Amniotic epithelial cell (primary cell): ENCODE measurements at regions not wholly inside any gene's neighbourhood (a gene's known extent, or its start where the extent isn't known, plus 50 kb on each side); places are given as distances from the start of the nearest gene placed in this dataset.
"Not testable (repeated sequence)": the region's sequence is repeated elsewhere in the genome, so short reads cannot be mapped to it uniquely, and the experiment has no call there.

Experiments used
- DNase-seq: peaks from one replicate; pipeline ENCODE4 v3.0.0-alpha.2; 2010; ENCODE audit warnings: low read depth

DNA sequence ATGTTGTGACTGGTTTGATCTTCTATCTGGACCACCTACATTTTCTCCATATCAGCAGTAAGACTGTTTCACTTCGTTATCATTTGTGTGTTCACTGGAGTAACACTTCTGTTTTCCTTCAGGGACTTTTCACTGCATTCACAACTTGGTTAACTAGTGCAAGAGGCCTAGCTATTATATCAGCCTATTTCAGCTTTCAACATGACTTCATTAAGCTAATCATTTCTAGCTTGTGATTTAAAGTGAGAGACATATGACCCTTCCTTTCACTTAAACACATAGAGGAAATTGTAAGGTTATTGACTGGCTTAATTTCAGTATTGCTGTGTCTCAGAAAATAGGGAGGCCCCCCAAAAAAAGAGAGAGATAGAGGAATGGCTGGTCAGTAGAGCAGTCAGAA is 622.8 kb upstream of the NRSN1 start:
- no peak for DNase-seq

DNA sequence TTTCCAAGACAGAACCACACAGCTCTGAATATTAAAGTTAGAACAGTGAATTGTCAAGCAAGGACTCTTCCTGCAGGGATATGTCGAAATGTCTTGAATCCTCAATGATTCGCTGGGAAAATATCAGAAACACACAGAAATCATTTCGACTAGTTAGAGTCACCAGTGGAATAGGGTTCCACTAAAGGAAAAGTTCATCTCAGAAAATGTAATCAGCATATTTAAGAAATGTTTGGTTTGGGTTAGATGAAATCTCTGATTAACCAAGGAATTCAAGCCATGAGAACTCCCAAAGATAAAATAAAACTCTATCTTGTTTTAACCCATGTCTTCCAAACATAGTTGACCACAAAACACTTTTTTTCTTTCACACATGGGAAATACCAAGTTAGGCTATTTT is 621.0 kb upstream of the NRSN1 start:
- DNase-seq: peak; percentile 30

DNA sequence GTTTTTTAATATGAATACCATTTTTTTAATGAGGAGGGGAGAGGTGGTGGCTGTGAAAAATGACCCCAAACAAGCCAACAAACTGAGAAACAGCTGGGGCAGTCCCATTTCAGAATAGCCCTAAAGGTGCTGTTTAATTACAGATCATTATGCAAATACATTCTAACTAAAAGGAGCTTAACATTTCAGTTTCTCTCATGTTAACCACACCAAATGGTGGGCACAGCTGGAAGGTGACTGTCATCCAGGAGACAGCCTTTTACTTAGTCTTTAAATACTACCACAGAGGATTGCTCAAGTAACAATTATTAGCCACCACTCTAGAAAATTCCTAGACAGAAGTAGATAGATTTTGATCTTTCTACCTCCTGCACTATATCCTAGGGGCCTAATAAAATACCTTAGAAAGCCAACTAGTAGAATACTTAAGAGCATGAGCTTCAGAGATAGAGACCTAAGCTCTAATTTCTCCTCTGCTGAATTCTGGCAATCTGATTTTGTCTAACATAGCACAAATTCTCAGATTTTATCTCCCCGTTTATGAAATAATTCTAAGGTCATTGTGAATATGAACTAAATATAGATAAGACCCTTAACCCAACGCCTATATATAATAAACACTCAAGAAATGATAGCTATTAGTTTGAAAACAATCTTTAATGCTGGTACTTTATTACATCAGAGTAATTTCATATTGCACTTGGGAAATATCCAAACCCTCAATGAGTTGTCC is 615.1 kb upstream of the NRSN1 start:
- DNase-seq: no peak

DNA sequence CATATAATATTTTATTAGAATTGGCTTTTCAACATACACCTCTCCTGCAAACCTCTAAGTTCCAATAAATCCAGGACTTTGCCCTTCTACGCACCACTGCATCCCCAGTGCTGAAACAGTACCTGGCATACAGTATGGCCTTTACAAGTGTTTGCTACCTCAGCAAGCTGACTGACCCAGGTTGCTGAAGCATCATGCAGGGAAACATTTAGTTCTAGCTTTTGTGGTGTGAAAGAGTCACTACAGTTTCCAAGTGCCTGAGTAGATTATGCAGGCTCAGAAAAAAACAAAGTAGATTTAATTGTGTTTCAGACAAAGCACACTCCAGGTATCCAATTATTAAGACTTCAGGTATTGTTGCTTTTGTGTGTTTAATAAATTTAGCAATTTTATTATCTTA is 614.2 kb upstream of the NRSN1 start:
- DNase-seq: no peak

DNA sequence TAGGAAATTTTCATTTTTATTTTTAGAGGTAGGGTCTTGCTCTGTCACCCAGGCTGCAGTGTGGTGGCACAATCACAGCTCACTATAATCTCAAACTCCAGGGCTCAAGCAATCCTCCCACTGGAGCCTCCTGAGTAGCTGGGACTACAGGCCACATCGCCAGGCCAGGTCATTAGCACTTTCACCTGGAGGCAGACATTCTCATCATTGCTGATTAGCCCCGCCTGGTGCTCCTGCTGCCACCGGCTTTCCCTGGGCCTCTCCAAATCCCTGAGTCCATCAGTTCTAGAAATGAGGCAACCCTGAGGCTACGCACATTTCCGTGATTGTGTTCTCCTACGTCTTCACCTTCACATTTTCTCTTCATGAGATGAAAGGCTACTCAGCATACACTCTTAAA is 607.7 kb upstream of the NRSN1 start:
- DNase-seq: no peak

DNA sequence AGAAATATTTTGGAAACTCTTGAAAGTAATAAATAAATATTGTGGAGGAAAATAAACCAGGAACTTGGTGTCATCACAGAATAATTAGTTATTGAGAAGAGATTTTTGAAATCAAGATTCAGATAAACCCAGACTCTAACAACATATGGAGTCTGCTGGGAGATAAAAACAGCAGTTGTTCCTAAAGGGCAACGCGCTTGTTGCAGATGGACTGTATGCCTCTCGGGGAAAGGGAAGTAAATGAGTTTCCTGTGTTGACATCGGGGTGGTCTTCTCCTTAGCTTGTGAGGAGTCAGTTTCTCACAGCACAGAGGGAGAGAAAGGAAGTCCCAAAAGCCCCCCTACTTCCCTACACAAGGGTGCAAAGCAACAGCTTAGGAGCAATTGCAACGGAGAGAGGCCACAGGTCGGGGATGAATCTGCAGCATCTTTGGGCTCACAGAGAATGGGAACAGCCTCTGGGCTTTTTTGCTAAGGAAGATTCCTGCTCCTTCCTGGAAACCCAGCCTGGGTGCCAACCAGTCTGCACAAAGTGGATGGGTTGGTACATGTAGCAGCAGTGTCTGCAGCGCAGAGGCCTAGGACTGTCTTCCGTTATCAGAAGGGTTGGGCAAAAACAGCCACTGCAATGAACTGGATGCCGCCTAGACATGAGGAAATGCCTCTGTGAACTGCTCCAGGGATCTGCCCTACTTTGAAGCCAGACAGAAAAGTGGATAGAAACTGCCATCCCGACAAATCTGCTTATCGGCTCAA is 603.0 kb upstream of the NRSN1 start:
- no peak for DNase-seq

DNA sequence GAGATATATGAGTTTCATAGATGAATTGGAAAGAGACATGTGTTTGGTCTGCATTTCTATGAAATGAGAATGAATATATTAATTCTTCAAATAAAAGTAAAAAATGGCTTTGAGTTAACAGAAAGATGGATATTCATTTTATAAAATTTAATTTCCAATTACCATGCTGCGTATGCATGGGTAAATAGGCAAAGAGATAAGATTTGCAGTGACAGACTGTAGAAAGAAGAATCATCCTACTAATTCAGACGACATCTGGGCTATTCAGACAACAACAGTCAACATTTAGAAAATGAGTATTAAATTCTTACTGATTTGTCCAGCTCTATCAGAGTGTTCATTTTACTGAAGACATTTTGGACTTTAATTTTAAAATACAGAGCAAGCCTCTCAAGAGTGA is 602.2 kb upstream of the NRSN1 start:
- no peak for DNase-seq

DNA sequence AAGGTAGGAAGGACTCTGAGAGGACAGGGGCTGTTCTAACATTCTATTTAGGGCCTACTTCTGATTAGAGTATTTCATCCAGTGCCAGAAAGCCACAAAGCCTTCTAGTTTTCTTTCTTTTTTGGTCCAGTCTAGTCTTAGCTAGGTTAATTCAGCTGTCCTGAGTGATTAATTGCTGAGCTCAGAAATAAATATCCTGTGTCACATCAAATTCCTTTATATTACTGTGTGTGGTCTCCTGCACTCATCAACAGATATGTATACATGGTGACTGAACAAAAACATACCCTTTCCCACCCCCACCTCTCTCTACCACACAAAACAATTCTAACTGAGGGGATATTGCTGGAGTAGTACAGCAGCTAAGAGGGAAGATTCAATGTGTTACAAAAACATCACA is 601.5 kb upstream of the NRSN1 start:
- DNase-seq: no peak

DNA sequence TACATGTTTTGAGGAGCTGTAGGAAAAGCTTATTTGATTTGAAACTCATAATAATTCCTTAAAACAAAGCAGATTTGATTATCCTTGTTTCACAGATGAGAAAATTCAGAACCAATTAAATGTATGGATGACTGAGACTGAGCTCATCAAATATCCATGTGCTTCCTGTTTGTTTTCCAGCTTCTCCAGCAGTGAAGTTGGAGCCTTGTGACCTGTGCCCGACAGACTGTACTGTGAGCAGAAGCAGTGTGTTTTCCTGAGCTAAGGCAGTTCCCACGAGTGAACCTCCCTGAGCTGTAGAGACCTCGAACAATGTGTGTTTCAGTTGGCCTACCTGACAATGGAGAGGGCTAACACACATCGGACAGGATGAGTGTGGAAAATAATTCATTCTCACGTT is 599.5 kb upstream of the NRSN1 start:
- DNase-seq: no peak

DNA sequence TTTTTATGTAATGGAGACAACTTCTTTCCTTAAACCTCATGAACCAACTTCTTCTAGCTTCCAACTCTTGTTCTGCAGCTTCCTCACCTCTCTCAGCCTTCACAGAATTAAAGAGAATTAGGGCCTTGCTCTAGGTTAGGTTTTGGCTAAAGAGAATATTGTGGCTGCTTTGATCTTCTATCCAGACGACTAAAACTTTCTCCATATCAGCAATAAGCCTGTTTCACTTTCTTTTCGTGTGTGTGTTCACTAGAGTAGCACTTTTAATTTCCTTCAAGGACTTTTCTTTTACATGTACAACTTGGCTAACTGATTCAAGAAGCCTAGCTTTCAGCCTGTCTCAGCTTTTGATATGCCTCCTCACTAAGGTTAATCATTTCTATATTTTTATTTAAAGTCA is 596.1 kb upstream of the NRSN1 start:
- no peak for DNase-seq

DNA sequence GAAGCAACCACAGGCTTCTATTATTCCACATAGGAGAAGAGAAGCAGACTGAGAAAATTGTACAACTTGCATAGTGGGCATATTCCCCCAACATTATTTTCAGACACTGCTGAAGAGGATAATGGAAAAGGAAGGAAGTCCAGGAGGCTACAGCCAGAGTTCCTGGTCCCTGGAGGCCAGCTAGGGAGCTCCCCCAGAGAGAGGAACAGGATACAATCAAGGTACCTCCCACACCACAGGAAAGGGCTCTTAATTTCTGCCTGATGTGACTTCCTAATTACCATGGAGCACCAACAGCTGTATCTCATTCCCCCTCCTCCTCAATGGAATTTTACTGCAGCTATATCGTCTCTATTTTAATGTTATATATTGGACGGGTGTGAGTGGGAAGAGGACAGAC is 594.3 kb upstream of the NRSN1 start:
- no peak for DNase-seq

DNA sequence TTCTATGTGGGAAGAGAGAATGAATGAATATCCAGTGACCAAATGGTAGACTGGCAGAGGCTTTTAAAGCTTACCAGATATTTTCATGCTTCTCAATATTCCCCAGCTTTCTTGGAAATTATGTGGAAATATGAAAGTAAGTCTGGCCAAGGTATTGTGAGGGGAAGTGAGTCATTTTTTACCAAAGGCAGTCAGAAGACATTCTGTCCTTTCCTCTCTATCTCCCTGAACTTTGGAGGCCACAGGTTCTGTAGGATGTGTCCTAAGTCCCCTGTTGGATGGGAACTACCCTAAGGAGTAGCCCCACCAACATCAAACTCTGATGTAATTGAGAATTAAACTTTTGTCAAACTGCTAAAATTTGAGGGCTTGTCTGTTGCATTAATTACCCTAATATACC is 593.8 kb upstream of the NRSN1 start:
- peak; percentile 3 for DNase-seq

DNA sequence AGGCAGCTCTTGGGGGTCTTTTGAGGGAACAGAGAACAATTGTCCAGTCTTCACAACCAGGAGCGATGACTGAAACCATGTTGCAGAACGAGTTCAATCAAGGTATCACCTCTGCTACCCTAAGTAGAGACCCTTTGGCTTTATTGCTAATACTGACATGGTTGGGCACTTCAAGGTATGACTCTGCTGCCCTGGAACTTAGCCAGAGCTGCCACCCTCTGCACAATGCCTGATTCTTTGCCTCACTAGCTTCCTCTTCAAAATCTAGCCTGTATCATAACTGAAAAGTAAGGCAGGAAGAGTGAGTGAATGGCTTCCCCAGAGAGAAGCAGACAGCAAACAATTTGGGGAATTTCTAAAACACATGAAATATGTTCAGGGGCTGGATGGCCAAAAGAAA is 592.7 kb upstream of the NRSN1 start:
- DNase-seq: no peak

DNA sequence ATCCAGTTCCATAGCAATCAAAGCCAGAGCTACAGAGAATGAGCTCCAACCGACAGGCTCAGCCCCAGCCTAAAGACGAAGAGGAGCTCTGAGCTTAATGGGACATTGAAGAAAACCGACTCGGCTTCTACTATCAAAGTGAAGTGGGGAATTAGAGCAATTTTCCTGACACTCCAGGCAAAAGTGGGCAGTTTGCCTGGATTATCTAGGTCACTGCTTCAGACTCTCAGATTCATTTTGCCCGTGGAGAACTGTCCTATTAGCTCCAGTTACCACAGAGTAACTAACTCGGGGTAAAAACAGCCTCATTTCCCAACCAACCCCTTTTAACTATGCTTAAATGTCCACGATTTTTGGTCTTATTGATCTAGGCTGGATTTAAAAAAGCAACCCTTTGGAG is 592.1 kb upstream of the NRSN1 start:
- no peak for DNase-seq

DNA sequence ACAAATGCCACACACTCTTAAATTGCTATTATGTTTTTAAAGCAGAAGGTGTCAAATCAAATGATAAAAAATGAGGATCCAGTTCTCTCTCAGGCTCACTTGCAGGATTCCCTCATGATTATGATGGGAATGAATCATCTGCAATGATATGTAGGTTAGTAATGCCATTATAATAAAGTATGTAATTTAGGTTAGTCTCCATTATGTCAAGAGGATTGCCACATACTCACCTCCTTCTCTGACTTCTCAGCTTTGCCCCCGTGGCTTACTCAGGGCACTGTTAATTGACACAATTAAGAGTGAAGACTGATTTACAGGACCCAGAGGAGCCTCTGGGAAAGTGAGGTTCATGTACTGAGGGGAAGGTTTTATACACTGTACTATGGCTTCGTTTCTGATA is 591.7 kb upstream of the NRSN1 start:
- no peak for DNase-seq

DNA sequence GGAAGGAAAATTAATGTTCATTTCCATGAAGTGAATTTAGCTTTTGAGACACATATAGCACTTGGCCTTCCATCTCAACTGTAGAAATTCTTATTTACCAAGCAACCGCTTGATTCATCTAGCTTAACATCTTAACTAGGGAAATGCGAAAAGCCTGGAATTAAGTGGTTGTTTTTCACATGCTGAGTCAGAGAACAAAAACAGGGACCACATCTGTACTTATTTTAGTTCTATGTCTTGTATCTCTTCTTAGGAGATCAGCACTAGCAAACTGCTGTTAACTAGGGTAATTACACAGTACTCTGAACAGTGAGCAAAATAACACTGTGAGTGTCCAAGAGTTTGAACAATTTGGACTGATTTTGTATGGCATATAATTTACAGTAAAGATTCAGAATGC is 590.9 kb upstream of the NRSN1 start:
- peak; percentile 1 for DNase-seq

DNA sequence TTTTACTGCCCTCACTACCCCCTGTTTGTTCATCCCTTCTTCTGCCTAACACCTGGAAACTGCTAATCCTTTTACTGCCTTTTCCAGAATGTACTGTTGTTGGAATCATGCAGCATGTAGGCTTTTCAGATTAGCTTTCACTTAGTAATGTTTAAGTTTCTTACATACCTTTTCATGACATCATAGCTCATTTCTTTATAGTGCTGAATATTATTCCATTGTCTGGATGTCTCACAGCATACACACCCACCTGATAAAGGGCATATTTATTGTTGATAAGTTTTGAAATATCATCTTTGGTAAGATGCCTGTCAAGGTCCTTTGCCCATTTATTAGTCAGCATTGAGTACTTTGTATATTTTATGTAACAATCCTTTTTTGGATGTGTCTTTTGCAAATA is 588.2 kb upstream of the NRSN1 start:
- DNase-seq: no peak

DNA sequence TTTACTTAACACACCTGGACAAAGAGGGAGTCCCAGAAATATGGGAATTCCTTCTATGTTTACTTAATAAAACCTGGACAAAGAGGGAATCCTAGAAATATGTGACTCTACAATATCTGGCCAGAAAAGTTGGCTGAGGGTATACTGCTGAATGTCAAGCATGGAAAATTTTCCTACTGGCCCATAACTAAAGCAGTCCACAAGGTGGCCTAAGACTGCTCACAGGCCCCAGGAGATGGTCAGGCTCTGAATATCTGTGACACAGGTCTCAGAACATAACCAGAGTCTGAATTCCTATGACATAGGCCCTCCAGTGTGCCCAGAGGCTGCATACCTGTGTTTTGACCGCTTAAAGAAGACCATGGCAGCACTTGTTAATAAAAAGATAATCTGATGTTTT is 578.2 kb upstream of the NRSN1 start:
- DNase-seq: no peak

DNA sequence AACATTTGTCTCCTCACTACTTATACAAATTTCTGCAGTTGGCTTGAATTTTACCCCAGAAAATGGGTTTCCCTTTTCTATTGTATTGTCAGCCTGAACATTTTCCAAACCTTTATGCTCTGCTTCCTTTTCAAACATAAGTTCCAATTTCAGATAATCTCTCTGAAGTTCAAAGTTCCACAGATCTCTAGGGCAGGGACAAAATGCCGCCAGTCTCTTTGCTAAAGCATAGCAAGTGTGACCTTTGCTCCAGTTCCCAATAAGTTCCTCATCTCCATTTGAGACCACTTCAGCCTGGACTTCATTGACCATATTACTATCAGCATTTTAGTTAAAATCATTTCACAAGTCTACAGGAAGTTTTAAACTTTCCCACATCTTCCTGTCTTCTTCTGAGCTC is 571.1 kb upstream of the NRSN1 start:
- DNase-seq: not testable (repeated sequence)

DNA sequence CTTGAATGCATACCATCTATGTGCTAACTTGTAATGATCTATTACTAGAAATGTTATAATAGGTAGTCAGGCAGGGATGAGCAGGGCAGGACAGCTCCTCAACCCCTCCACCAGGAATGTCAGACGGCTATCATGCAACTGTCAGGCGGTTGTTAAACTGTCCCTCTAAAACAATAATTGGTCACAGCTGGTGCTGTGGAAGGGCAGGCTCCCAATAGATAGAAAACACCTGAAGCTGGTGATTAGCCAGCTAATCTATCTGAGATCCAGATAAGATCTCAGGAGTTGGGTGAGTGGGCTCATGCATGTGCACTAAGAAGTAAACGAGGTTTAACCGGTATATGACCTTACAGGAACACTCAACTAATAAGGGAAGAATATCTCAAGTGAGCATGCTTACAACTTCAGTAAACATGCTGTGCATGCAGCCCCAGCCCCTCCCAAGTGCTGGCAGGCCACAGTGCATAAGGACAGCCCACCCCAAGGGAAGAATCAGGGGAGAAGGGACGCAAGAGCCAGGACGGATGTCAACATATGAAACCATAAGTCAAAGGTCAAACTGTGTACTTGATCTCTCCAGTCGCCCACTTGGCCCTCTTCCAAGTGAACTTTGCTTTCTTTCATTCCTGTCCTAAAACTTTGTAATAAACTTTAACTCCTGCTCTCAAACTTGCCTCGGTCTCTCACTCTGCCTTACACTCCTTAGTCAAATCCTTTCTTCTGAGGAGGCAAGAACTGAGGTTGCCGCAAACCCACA is 566.2 kb upstream of the NRSN1 start:
- no peak for DNase-seq

DNA sequence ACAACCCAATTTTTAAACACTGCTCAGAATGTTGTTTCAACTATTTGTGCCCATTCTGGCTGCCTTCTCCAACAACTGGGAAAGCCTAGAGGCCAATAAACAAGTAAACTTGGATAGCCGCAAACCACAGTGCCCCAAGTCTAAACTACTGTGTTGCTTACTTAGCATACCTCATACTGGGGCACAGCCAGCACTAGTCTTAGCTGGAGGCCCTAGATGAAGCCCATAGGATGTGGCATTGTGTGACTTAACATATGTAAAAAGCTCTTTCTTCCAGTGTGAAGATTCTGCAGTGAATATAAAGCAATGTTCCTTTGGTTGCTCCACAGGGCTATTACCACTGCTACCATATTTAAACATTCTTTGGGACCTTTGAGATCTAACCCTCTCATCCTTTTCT is 564.3 kb upstream of the NRSN1 start:
- no peak for DNase-seq

DNA sequence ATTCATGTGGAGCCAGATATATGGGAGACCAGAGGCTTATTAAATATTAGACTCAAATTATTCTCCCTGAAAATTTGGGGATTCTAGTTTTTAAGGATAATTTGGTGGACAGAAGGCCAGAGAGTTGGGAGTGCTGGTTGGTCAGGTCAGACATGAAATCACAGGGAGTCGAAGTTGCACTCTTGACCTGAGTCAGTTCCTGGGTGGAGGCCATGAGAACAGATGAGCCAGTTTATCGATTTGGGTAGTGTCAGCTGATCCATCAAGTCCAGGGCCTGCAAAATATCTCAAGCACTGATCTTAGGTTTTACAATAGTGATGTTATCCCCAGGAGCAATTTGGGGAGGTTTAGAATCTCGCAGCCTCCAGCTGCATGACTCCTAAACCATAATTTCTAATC is 563.5 kb upstream of the NRSN1 start:
- no peak for DNase-seq

DNA sequence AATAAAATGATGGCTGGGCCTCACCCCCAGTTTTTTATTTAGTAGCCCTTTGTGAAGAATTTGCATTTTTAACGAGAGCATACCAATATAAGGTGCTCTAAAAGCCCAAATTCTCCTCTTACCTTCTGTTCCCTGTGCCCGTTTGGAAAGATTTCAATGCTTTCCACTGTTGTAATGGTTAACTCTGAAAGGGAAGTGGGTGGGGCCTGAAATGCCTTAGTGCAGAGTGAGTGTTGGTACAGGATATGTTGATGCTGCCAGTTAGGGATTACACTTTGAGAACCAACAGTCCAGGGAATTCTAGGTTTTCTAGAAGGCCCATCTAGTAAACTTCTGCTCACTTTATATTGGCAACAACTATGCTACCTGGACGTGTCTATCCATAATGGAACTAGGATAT is 562.7 kb upstream of the NRSN1 start:
- no peak for DNase-seq
